ENCODE measurements at regions not wholly inside any gene's neighbourhood (a gene's known extent, or its start where the extent isn't known, plus 50 kb on each side); places are given as distances from the start of the nearest gene placed in this dataset.

DNA sequence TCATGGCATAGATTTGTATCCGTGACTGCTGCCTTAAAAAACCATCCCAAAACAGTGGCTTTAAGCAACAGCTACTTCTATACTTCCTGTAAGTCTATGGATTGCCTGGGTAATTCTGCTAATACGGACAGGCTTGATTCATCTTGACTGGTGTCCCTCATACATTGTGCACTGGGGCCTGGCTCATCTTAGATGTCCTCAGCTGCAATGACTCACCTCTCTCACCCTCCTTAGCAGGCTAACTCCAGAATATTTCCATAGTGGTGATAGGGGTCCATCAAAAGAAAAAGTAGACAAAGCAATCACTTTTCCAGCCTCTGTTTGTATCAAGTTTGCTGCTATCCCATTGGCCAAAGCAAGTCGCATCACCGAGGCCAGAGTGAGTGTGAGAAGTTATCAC lies 409.1 kb upstream of the KAZN start:
- no peak for DNase-seq (ENCODE audit: low read depth in 2 of 2)

- DNase-seq (ENCODE audit: low read depth in 2 of 2), result no peak
Observed at GRCh38 chr1:14190508-14190907, 408.0 kb upstream of the KAZN start.

DNA sequence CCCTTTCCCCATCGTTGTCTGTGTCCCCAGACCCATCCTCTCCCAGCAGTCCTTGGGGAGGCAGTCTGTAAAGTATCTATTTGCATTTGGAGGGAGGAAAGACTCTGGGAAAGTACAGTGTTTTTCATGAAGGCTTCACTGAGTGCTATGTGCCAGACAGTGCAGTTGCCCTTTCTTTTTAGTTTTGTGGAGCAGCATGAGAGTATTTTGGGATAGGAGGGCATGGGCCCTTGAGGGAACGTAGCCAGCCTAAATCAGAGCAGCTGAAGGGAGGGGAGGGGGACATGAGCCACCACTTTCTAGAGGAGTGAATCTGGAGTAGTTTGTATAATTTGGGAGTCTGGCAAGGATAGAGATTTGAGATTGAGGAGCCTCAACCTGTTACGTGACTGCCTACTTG lies 404.0 kb upstream of the KAZN start:
- DNase-seq (ENCODE audit: low read depth in 2 of 2), result no peak

DNA sequence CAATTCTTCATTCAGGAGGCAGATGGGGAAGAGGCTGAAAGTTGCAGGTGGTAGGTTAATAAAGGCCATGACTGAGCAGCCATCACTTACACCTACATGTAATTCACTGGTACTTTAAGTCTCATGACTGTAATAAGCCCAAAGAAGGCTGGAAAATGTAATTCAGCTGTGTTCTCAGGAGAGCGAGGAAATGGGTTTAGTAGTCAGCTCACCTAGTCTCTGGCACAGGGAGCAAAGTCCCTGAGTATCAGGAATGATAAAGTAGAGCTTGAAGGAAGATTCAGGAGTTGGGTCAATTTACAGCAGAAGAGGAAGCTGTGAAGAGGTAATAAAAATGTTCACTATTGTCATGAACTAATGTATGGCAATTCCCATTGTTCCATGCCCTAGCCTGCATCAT lies 393.4 kb upstream of the KAZN start:
- no peak for DNase-seq (ENCODE audit: low read depth in 2 of 2)

DNA sequence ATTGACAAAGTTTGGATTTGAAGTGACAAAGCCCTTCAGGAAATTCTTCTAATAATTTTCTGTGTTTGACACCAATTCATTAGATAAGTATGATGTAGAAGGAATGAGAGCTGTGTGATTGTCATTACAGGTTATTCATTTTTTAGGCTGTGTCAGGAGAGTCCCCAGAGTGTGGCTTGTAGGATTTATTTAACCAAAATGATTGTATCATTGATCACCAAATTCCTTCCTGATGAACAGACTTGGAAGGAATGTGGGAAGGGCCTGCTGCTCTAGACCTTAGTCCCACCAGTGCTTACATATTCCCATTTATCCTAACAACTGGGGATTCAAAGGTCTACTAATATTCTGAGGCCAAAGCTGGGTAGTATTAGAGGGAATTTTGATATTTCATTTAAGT lies 383.3 kb upstream of the KAZN start:
- DNase-seq (ENCODE audit: low read depth in 2 of 2), result no peak

DNA sequence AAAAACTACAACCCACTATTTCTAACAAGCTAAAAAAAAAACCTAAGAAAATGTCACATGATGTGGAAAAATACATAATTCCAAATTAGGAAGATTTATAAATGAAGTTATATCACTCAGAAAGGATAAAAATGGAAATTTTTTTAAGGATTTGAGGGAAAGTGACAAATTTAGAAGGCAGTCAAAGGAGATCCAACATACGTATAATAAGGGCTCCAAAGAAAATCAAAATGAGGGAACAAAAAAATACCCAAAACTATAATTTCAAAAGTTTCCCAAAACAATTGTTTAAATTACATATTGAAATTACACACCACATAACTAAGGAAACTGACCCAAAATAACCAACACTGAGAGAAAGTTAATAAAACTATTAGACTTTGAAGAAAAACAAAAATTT lies 381.1 kb upstream of the KAZN start:
- no peak for DNase-seq (ENCODE audit: low read depth in 2 of 2)

- no peak for DNase-seq (ENCODE audit: low read depth in 2 of 2)
Observed at GRCh38 chr1:14220324-14220723, 378.2 kb upstream of the KAZN start.

DNA sequence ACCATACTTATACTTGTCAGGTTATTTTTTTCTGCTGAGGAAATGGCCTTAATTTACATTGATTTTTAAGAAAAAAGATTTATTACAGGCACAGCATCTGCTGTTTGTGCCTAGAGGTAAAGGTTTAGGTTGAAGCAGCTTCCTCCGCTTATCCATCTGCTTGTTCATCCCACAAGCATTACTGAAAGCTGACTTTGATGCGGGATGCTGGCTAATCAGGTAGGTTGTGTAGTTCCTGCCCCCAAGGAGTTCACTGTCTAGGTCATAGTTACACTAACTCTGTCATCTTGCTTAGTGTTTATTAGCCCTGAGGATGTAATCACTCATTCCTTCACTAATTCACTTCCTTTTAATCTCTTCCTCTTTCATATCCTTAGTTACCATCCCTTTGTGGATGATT lies 377.7 kb upstream of the KAZN start:
- no peak for DNase-seq (ENCODE audit: low read depth in 2 of 2)

DNA sequence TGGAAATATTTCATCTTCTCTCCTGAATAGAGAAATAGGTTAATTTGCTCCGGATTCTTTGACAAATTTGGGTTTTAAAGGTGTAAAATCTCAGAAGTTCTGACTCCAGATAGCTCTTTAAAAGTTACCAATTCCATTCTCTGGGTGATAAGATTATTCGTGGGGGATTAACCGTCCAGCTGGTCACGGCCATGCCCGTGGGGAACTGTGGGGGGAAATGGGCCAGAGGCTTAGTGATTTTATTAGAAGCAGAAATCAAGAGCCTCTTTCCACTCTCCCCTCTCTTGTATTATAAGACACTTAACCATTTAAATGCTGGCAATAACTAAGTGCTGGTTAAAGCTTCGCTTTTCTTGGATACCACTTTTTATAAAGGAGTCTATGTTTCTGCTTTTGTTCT lies 376.4 kb upstream of the KAZN start:
- no peak for DNase-seq (ENCODE audit: low read depth in 2 of 2)

DNA sequence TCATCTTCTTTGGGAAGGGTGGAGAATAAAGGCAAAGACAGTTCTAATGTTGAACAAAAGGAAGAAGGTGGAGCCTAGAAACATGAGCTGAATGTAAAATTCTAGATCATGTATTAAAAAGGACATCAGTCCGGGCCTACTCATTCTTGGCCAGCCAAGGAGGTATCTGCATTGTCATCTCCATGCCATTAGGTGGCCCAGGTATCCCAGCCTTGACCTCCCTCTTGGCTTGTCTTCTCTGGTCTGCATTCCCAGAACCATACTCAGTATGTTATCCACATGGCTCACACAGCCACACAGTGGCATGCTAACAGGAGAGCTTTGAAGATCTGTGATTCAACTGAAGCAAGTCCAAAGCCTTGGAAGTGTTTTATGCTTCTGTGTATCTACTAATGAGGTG lies 369.8 kb upstream of the KAZN start:
- no peak for DNase-seq (ENCODE audit: low read depth in 2 of 2)

DNA sequence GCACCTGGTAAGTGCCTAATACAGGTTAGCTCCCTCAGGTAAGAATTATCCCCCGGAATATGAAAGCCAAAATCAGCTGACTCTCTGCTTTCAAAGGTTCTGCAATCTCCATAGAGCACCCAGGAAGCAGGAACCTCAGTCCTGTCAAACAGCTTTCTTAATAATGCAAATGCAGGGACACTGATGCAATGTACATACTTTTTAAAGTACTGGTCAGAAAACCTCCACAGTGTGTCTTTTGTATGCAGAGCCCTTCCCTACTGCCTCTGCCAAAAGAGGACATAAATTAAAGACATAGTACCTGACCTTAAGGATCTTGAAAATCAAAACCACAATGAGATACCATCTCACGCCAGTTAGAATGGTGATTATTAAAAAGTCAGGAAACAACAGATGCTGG lies 365.0 kb upstream of the KAZN start:
- no peak for DNase-seq (ENCODE audit: low read depth in 2 of 2)

GRCh38 chr1:14236097-14236496 lies 362.4 kb upstream of the KAZN start:
- DNase-seq (ENCODE audit: low read depth in 2 of 2), result no peak

DNA sequence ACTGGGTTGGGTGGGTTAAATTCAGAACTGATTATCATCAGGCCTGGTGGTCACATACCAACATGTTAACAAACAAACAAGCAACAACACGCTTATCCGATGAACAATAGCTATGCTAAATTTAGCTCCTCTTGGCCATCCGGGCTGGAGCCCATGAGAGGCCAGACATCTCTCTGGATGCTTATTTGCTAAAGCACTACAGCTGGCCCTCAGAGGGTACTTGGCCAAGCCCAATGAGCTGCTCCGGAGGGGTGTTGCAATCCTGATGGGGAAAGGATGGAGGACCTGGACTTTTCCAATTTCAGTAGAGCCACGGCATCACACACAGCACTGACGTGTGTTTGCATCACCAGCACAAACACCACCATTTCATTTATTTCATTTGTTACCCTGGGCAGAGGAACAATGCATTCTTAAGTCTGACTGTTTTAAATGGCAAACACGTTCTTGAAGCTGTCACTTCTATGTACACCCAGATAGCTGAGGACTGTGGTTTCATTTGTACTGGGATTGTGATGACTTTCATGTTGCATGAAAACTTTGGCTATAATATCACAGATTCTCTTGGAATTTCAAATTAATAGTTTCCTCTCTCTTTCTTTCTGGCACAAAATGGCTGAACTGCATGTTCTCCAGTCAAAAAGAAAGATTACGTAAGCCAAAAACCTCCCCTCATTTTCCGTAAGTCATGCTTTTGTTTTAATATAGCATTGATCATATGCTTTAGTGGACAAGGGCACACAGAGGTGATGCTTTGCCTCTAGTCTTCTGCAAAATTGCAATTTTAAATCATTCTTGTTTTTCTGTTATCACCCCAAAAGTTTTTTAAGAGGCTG lies 359.8 kb upstream of the KAZN start:
- DNase-seq (ENCODE audit: low read depth in 2 of 2), result no peak

GRCh38 chr1:14240265-14240664 lies 358.2 kb upstream of the KAZN start:
- no peak for DNase-seq (ENCODE audit: low read depth in 2 of 2)

GRCh38 chr1:14242123-14242522 lies 356.4 kb upstream of the KAZN start:
- DNase-seq (ENCODE audit: low read depth in 2 of 2), result no peak

GRCh38 chr1:14242870-14243269 lies 355.6 kb upstream of the KAZN start:
- DNase-seq (ENCODE audit: low read depth in 2 of 2), result no peak

- DNase-seq (ENCODE audit: low read depth in 2 of 2), result no peak
Observed at GRCh38 chr1:14245954-14246353, 352.5 kb upstream of the KAZN start.

DNA sequence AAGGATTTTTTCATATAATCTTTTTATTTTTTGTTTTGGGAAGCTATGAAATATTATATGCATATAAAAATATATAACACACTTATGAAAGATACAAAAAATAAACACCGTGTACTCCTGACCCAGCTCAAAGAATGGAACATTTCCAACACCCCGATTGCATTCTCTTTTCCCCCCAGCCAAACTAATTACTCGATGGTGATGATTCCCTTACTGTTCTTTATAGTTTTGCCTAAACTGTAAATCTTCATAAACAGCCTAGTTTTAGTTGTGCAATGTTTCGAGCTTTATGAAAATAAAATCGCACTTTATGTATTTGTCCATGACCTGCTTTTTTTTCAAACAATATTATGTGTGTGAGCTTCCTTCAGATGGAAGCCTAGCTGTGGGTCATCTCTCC lies 352.0 kb upstream of the KAZN start:
- no peak for DNase-seq (ENCODE audit: low read depth in 2 of 2)

- no peak for DNase-seq (ENCODE audit: low read depth in 2 of 2)
Observed at GRCh38 chr1:14247666-14248065, 350.8 kb upstream of the KAZN start.

DNA sequence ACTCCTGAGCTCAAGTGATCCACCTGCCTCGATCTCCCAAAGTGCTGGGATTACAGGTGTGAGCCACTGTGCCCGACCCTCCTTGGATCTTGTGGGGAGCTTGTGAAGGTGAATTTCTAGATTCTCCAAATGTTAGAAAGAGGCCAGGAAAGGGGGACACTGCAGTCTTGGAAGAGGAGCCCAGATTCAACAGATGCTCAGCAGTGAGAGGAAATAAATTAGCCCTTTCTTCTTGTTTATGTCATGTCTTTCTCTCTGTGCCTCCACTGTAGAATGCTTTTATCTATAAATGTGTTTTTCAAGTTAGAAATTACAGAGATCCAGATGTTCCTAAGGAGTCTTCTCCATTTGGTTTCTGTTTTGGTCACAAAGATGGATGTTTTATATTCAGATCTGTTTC lies 346.6 kb upstream of the KAZN start:
- DNase-seq (ENCODE audit: low read depth in 2 of 2), result no peak

DNA sequence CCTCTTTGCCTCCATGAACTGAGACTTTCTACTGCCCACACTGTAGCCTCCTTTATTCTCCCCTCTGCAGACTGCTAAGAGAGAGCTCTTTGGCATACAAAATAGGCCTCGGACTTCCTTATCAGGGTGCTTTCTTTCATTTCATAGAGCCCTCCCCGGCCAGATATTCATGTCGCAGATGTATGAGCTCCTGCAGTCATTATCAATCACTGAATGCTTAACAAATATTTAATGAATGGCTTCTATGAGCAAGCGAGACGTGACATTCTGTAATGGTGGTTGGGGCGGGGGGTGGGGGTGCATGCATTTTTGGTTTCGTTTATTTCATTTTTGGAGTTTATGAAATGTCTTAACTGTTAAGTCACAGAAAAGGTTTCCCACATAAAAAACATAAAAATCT lies 344.8 kb upstream of the KAZN start:
- no peak for DNase-seq (ENCODE audit: low read depth in 2 of 2)

DNA sequence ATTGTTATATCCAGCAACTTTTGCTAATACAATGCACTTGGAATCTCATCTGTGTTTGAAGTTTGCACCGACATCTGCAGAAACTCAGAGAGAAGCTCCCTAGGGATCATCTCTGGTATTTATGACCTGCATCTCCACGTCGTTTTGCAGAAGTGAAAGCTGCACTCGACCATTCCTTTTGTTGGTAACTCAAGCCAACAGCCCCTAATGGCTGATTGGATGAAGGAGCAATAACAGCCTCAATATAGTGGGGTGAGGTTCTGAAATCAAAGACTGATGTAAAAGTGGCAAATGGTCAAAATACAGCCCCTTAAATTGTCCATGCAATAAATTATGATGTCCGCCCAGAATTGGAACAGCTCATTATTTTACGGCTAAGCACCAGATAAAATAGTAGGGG lies 344.2 kb upstream of the KAZN start:
- no peak for DNase-seq (ENCODE audit: low read depth in 2 of 2)

- no peak for DNase-seq (ENCODE audit: low read depth in 2 of 2)
Observed at GRCh38 chr1:14255233-14255632, 343.3 kb upstream of the KAZN start.

- no peak for DNase-seq (ENCODE audit: low read depth in 2 of 2)
Observed at GRCh38 chr1:14255711-14256110, 342.8 kb upstream of the KAZN start.

Measured in stimulated activated CD4-positive, alpha-beta T cell treated with anti-CD3 and anti-CD28 coated beads, Interleukin-1b, Interleukin-23, amount 100 ng/mL, for 4 hours (primary cell).